ENCODE measurements at regions not wholly inside any gene's neighbourhood (a gene's known extent, or its start where the extent isn't known, plus 50 kb on each side); places are given as distances from the start of the nearest gene placed in this dataset.

- in situ Hi-C loops (cut with HindIII; ENCODE audit: low pct_unique_long_range_greater_than_20kb, low sequenced_read_pairs), result no loop called here
- DNase-seq (ENCODE audit: low read depth, low spot score), result no peak
Observed at GRCh38 chr13:111881700-111882099, 185.2 kb upstream of the SOX1 start.

DNA sequence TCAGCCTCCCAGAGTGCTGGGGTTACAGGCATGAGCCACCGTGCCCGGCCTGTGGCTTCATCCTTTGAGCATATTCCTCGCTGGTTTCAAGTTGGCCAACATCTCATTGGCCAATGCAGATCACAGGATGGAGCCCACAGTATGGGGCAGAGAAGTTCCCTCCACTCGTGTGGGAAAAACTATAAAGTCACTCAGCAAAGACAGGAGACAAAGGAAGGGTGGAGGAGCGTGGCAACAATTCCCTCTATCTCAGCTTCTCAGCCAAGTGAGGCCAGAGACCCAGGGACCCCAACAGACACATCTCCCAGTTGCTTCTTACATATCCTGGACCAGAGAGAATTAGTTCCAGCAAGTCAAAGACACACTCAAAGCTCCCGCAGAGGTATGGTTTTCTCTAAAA lies 184.6 kb upstream of the SOX1 start:
- DNase-seq (ENCODE audit: low read depth, low spot score), result no peak
- in situ Hi-C loops (cut with HindIII; ENCODE audit: low pct_unique_long_range_greater_than_20kb, low sequenced_read_pairs), result no loop called here

- no peak for DNase-seq (ENCODE audit: low read depth, low spot score)
- in situ Hi-C loops (cut with HindIII; ENCODE audit: low pct_unique_long_range_greater_than_20kb, low sequenced_read_pairs), result no loop called here
Observed at GRCh38 chr13:111883571-111884343, 183.2 kb upstream of the SOX1 start.

- in situ Hi-C loops (cut with HindIII; ENCODE audit: low pct_unique_long_range_greater_than_20kb, low sequenced_read_pairs), result no loop called here
- DNase-seq (ENCODE audit: low read depth, low spot score), result no peak
Observed at GRCh38 chr13:111886217-111886945, 180.6 kb upstream of the SOX1 start.

- DNase-seq (ENCODE audit: low read depth, low spot score), result no peak
- in situ Hi-C loops (cut with HindIII; ENCODE audit: low pct_unique_long_range_greater_than_20kb, low sequenced_read_pairs), result no loop called here
Observed at GRCh38 chr13:111893071-111893606, 173.8 kb upstream of the SOX1 start.

- no peak for DNase-seq (ENCODE audit: low read depth, low spot score)
- in situ Hi-C loops (cut with HindIII; ENCODE audit: low pct_unique_long_range_greater_than_20kb, low sequenced_read_pairs), result no loop called here
Observed at GRCh38 chr13:111893607-111894443, 173.1 kb upstream of the SOX1 start.

GRCh38 chr13:111895896-111896821 lies 170.8 kb upstream of the SOX1 start:
- in situ Hi-C loops (cut with HindIII; ENCODE audit: low pct_unique_long_range_greater_than_20kb, low sequenced_read_pairs), result no loop called here
- DNase-seq (ENCODE audit: low read depth, low spot score), result no peak

DNA sequence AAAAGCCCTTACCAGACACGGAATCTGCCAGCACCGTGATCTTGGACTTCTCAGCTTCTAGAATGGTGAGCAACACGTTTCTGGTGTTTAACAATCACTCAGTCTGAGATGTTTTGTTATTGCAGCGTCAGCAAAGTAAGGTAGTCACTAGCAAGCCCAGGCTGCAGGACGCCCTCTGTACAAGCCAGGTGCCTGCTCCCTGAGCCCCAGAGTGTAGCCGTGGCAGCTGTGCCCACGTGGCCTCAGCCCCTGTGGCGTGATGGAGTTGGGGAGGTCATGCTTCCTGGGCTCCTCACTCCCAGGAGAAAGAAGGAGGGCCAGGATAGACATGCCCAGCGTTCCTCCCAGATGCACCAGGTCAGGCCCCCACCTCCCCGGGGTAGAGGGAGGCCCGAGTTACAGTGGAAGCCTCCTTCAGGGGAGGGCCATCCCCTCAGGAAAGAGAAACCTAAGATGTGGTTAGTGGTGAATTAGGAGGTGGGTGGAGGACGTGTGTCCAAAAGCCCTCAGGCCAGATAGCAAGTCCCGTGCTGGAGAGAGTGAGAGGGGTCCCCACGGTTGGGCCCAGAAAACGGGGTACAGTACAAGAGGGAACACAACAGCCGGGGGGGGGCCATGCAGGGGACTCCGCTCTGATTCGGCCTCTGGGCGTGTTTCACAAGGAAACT lies 169.6 kb upstream of the SOX1 start:
- in situ Hi-C loops (cut with HindIII; ENCODE audit: low pct_unique_long_range_greater_than_20kb, low sequenced_read_pairs), result no loop called here
- no peak for DNase-seq (ENCODE audit: low read depth, low spot score)

DNA sequence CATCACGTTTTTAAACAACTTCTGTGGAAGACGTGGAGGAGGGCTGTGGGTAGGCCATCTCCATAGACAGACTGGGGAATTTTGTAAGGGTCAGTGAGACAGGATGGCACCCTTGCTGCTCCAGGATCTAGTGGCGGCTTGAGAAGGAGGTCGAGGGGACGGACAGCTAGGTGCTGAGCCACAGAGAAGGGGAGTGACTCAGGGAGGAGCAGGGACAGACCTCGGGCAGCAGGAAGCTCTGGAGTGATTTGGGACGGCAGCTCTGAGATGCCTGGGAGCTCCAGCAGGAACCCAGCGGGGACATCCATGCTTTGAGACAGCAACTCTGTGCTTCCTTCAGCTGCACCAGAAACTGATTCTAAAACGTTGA lies 169.1 kb upstream of the SOX1 start:
- in situ Hi-C loops (cut with HindIII; ENCODE audit: low pct_unique_long_range_greater_than_20kb, low sequenced_read_pairs), result no loop called here
- no peak for DNase-seq (ENCODE audit: low read depth, low spot score)

- no peak for DNase-seq (ENCODE audit: low read depth, low spot score)
- in situ Hi-C loops (cut with HindIII; ENCODE audit: low pct_unique_long_range_greater_than_20kb, low sequenced_read_pairs), result no loop called here
Observed at GRCh38 chr13:111898956-111899713, 167.8 kb upstream of the SOX1 start.

DNA sequence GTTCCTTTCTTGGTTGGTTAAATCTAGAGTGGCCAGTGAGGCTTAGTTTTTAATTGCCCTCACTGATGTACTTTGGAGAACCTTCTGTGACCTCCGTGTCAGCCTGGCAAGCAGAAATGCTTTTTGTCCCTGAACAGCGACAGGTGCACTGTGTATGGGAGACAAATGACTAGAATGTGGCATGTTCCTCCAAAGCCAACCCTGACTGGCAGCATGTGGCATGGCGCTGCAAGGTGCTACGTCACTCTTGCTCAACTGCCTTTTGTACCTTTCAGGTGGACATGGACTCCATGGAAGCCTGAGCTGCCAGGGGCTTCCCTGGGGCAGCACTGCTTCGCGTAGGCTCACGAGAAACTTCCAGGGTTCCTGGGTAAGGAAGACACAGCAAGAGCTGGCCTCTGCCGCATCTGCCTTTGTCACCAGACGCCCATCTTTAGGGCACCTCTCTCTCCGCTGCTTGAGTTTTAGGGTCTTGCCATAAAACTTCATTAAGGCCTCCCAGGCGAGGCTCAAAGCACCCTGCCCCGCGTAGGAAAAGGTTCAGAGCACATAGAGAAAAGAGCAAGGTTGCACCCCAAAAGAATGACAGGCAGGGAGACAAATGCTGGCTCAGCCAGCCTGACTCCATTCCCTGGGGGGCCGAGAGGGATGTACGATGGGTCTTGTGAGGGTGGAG lies 167.1 kb upstream of the SOX1 start:
- in situ Hi-C loops (cut with HindIII; ENCODE audit: low pct_unique_long_range_greater_than_20kb, low sequenced_read_pairs), result no loop called here
- DNase-seq (ENCODE audit: low read depth, low spot score), result no peak

GRCh38 chr13:111900390-111901131 lies 166.4 kb upstream of the SOX1 start:
- no peak for DNase-seq (ENCODE audit: low read depth, low spot score)
- in situ Hi-C loops (cut with HindIII; ENCODE audit: low pct_unique_long_range_greater_than_20kb, low sequenced_read_pairs), result no loop called here

- in situ Hi-C loops (cut with HindIII; ENCODE audit: low pct_unique_long_range_greater_than_20kb, low sequenced_read_pairs), result no loop called here
- DNase-seq (ENCODE audit: low read depth, low spot score), result no peak
Observed at GRCh38 chr13:111901267-111901915, 165.6 kb upstream of the SOX1 start.

DNA sequence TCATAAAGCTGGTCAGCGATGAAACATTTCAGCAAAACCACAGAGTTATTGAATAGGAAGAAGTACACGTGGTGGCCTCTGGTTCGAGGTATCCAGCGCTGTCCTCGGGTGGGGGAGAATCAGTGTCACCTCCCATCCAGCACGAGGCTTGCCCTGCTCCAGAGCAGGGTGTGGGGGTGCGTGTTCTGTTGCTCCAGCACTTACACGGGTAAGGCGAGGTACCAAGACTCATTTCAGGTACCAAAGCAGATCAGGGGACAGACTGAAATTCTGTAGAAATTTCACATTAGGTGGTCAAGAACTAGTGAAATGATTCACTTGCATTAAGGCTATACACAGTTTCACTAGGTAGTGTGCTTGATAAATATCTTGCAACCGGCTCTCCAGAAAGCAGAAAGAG lies 164.2 kb upstream of the SOX1 start:
- DNase-seq (ENCODE audit: low read depth, low spot score), result no peak
- in situ Hi-C loops (cut with HindIII; ENCODE audit: low pct_unique_long_range_greater_than_20kb, low sequenced_read_pairs), result no loop called here

DNA sequence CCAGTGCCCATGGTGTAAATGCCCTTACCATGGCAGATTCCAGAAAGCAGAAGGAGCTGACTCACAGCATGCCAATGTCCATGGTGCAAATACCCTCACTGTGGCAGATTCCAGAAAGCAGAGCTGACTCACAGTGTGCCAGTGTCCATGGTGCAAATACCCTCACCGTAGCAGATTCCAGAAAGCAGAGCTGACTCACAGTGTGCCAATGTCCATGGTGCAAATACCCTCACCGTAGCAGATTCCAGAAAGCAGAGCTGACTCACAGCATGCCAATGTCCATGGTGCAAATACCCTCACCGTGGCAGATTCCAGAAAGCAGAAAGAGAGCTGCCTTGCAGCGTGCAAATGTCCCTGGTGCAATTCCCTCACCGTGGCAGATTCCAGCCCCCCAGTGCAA lies 163.8 kb upstream of the SOX1 start:
- in situ Hi-C loops (cut with HindIII; ENCODE audit: low pct_unique_long_range_greater_than_20kb, low sequenced_read_pairs), result no loop called here
- no peak for DNase-seq (ENCODE audit: low read depth, low spot score)

All from SK-MEL-5 (cell line).